A549 (cell line): ENCODE measurements at regions not wholly inside any gene's neighbourhood (a gene's known extent, or its start where the extent isn't known, plus 50 kb on each side); places are given as distances from the start of the nearest gene placed in this dataset.

ENCODE experiments used
- ATAC-seq, 2 experiments: fragments of 200-7000 bp in 1 of 2; fragments of >200 bp in 1 of 2; cut with Nextera tagmentation in 1 of 2; cut with Tn5 transposase in 1 of 2; 3 replicates each; pipeline versions ENCODE4 v1.8.0 to v1.9.1; 2018 to 2020; ENCODE audit warnings: mild to moderate bottlenecking in 1 of 2, moderate library complexity in 1 of 2
- CTCF ChIA-PET: fragments of 300-600 bp; sonication (Branson Sonifier 250); formaldehyde crosslinking; extraction: SDS; loops from one replicate; lab custom pipeline; 2021; ENCODE audit warnings: antibody characterized with exemption, inconsistent platforms; lab: Yijun Ruan, JAX
- POLR2A ChIA-PET: fragments of 350-600 bp; formaldehyde crosslinking; extraction: SDS; loops from one replicate; lab custom pipeline; 2021; ENCODE audit warnings: antibody characterized with exemption, inconsistent platforms; lab: Yijun Ruan, JAX
- DNase-seq, 2 experiments: peaks; one replicate each; pipeline versions ENCODE4 v3.0.0 to v3.0.0-alpha.2; 2011 to 2016; ENCODE audit warnings: low read depth in 1 of 2, low spot score in 1 of 2
- FAIRE-seq: peaks from 2 replicates; lab custom pipeline; 2011; peaks lifted over from hg19 to GRCh38; lab: Jason Lieb, UNC
- H3K27ac ChIP-seq, 2 experiments: fragments of >200 bp; sonication (Bioruptor Twin); formaldehyde crosslinking; 3 replicates each; pipeline ENCODE4 v1.5.1; 2016 to 2017
- H3K4me1 ChIP-seq: fragments of >200 bp; sonication (Bioruptor Twin); formaldehyde crosslinking; 3 replicates; pipeline ENCODE4 v1.6.1; 2016
- H3K4me2 ChIP-seq: fragments of >200 bp; sonication (Bioruptor Twin); formaldehyde crosslinking; 3 replicates; pipeline ENCODE4 v1.6.1; 2016
- H3K4me3 ChIP-seq: fragments of >200 bp; sonication (Bioruptor Twin); formaldehyde crosslinking; 3 replicates; pipeline ENCODE4 v1.5.1; 2016
- H3K9me3 ChIP-seq: fragments of >200 bp; sonication (Bioruptor Twin); formaldehyde crosslinking; 3 replicates; pipeline ENCODE4 v1.6.1; 2016
- CHD2 ChIP-seq: fragments of 150-350 bp; IDR thresholded peaks from 2 replicates; pipeline ENCODE4 v1.6.1; 2014; ENCODE audit warnings: low read length; ENCODE audit not compliant: partially characterized antibody
- CHD4 ChIP-seq: fragments of 200-600 bp; sonication (generic); IDR thresholded peaks from 2 replicates; pipeline ENCODE4 v1.6.1; 2016; ENCODE audit warnings: antibody characterized with exemption, mild to moderate bottlenecking, borderline replicate concordance
- EHF ChIP-seq: fragments of 250-450 bp; sonication (Bioruptor Pico); IDR thresholded peaks from 2 replicates; pipeline ENCODE4 v1.5.0; 2020; ENCODE audit warnings: mild to moderate bottlenecking
- FOSL2 ChIP-seq, 2 experiments: fragments of 450-650 bp in 1 of 2; fragments of >200 bp in 1 of 2; sonication (Bioruptor Twin) in 1 of 2; formaldehyde crosslinking; IDR thresholded peaks; 2 replicates each; pipeline versions ENCODE4 v1.5.0 to v1.6.1; 2016 to 2020; ENCODE audit warnings: mild to moderate bottlenecking in 1 of 2, moderate library complexity in 1 of 2
- HEYL ChIP-seq: fragments of 250-450 bp; sonication (Bioruptor Pico); IDR thresholded peaks from 2 replicates; pipeline ENCODE4 v1.8.0; 2021; ENCODE audit warnings: mild to moderate bottlenecking, moderate library complexity
- HOXB13 ChIP-seq: fragments of 250-450 bp; sonication (Bioruptor Pico); IDR thresholded peaks from 2 replicates; pipeline ENCODE4 v1.5.0; 2020; ENCODE audit warnings: low read depth, mild to moderate bottlenecking, moderate library complexity
- JUNB ChIP-seq: fragments of >200 bp; sonication (Bioruptor Twin); formaldehyde crosslinking; IDR thresholded peaks from 2 replicates; pipeline ENCODE4 v1.6.1; 2016
- MYC ChIP-seq: IDR thresholded peaks from 2 replicates; pipeline ENCODE4 v1.6.1; 2012; ENCODE audit warnings: mild to moderate bottlenecking, inconsistent platforms, low read length, improper control_type of control experiment, borderline replicate concordance
- NFE2L2 ChIP-seq: fragments of 150-350 bp; conservative IDR thresholded peaks from 2 replicates; pipeline ENCODE4 v1.6.1; 2014; ENCODE audit warnings: low read length
- NPAS2 ChIP-seq: fragments of 250-450 bp; sonication (Bioruptor Pico); IDR thresholded peaks from 2 replicates; pipeline ENCODE4 v1.8.0; 2022; ENCODE audit warnings: mild to moderate bottlenecking, moderate library complexity, borderline replicate concordance
- PHF8 ChIP-seq: fragments of 200-600 bp; sonication (generic); IDR thresholded peaks from 2 replicates; pipeline ENCODE4 v1.6.1; 2016; ENCODE audit warnings: low read depth, mild to moderate bottlenecking, antibody characterized with exemption, moderate library complexity, borderline replicate concordance
- POLR2AphosphoS2 ChIP-seq: conservative IDR thresholded peaks from 2 replicates; pipeline ENCODE4 v1.6.1; 2012; ENCODE audit warnings: low read length, improper control_type of control experiment, inconsistent platforms
- RARB ChIP-seq: fragments of 250-450 bp; sonication (Bioruptor Pico); IDR thresholded peaks from 2 replicates; pipeline ENCODE4 v1.8.0; 2021; ENCODE audit warnings: mild to moderate bottlenecking, moderate library complexity
- RNF2 ChIP-seq: fragments of 200-600 bp; sonication (generic); IDR thresholded peaks from 2 replicates; pipeline ENCODE4 v1.6.1; 2016; ENCODE audit warnings: low read depth, mild to moderate bottlenecking, antibody characterized with exemption, moderate library complexity, borderline replicate concordance
- SMC3 ChIP-seq: fragments of >200 bp; sonication (Bioruptor Twin); formaldehyde crosslinking; IDR thresholded peaks from 3 replicates; pipeline ENCODE4 v1.6.1; 2018; ENCODE audit warnings: inconsistent platforms
- TFCP2L1 ChIP-seq: fragments of 250-450 bp; sonication (Bioruptor Pico); IDR thresholded peaks from 2 replicates; pipeline ENCODE4 v1.5.0; 2021; ENCODE audit warnings: mild to moderate bottlenecking
- ZSCAN20 ChIP-seq: fragments of 250-450 bp; sonication (Bioruptor Pico); IDR thresholded peaks from 2 replicates; pipeline ENCODE4 v1.8.0; 2022; ENCODE audit warnings: mild to moderate bottlenecking, moderate library complexity
- WGBS: methylation state at CpG from one replicate; pipeline ENCODE4 v1.1.6; 2017; ENCODE audit errors: missing lambda C conversion rate; 5-methylcytosine and 5-hydroxymethylcytosine counted together
- TF ChIP-seq, protein P1 (sequence below): fragments of 250-450 bp; sonication (Bioruptor Pico); IDR thresholded peaks from 2 replicates; pipeline ENCODE4 v1.5.0; 2020; ENCODE audit warnings: low read depth, mild to moderate bottlenecking, moderate library complexity
- TF ChIP-seq, protein P2 (sequence below): fragments of 200-600 bp; sonication (generic); IDR thresholded peaks from 2 replicates; pipeline ENCODE4 v1.6.1; 2016; ENCODE audit warnings: antibody characterized with exemption, mild to moderate bottlenecking, moderate library complexity
- TF ChIP-seq, protein P3 (sequence below): fragments of >200 bp; sonication (Bioruptor Twin); formaldehyde crosslinking; IDR thresholded peaks from 2 replicates; pipeline ENCODE4 v1.6.1; 2016
- TF ChIP-seq, protein P4 (sequence below): fragments of 450-650 bp; IDR thresholded peaks from 2 replicates; pipeline ENCODE4 v1.6.1; 2014; ENCODE audit warnings: antibody characterized with exemption
- TF ChIP-seq, protein P5 (sequence below): fragments of >200 bp; sonication (Bioruptor Twin); formaldehyde crosslinking; IDR thresholded peaks from 3 replicates; pipeline ENCODE4 v1.6.1; 2016

DNA sequence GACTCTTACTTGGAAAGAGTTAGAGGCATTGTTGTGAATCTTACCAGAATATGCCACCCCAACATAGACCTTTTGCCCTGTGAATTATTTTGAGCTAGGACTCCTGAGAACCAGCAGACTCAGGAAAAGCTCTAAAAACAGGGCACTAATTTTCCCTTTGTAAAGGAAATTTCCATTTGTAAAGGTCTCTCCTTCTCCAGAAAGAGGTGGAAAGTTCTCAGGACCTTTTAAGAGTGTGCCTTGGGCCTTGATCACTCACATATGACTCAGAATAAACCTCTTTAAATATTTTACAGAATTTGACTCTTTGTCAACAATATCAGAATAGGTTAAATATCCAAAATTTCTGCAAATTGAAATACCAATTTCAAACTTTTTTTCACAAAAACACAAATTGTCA lies 721.8 kb upstream of the NCAM2 start:
- Histone ChIP-seq H3K4me1 (no peaks in the 10 kb centered on the region), H3K4me2 (no peak overlapping the region), H3K27ac (no peak overlapping the region), H3K9me3 (no peaks in the 10 kb centered on the region), H3K4me3 (no peak overlapping the region)
- no peak for FAIRE-seq
- ChIA-PET CTCF (interaction anchor here (0.7 kb wide), 1 partner anchor 1397 kb away, joined by 3 read pairs; no protein-coding TSS in a partner anchor), POLR2A (no interaction called here)
- no peak for ATAC-seq
- TF ChIP-seq, protein P1, sequence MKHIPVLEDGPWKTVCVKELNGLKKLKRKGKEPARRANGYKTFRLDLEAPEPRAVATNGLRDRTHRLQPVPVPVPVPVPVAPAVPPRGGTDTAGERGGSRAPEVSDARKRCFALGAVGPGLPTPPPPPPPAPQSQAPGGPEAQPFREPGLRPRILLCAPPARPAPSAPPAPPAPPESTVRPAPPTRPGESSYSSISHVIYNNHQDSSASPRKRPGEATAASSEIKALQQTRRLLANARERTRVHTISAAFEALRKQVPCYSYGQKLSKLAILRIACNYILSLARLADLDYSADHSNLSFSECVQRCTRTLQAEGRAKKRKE (CRISPR knock-in tag), result no peak
- TF ChIP-seq FOSL2 (IDR thresholded peaks at IDR 0.05) (no peak), FOSL2 (CRISPR knock-in tag; IDR thresholded peaks at IDR 0.05) (no peak), NPAS2 (CRISPR knock-in tag) (no peak), MYC (no peak), ZSCAN20 (no peak), HEYL (CRISPR knock-in tag) (no peak), RNF2 (no peak), NFE2L2 (no peak), CHD2 (no peak), POLR2AphosphoS2 (no peak)
- TF ChIP-seq, protein P2, sequence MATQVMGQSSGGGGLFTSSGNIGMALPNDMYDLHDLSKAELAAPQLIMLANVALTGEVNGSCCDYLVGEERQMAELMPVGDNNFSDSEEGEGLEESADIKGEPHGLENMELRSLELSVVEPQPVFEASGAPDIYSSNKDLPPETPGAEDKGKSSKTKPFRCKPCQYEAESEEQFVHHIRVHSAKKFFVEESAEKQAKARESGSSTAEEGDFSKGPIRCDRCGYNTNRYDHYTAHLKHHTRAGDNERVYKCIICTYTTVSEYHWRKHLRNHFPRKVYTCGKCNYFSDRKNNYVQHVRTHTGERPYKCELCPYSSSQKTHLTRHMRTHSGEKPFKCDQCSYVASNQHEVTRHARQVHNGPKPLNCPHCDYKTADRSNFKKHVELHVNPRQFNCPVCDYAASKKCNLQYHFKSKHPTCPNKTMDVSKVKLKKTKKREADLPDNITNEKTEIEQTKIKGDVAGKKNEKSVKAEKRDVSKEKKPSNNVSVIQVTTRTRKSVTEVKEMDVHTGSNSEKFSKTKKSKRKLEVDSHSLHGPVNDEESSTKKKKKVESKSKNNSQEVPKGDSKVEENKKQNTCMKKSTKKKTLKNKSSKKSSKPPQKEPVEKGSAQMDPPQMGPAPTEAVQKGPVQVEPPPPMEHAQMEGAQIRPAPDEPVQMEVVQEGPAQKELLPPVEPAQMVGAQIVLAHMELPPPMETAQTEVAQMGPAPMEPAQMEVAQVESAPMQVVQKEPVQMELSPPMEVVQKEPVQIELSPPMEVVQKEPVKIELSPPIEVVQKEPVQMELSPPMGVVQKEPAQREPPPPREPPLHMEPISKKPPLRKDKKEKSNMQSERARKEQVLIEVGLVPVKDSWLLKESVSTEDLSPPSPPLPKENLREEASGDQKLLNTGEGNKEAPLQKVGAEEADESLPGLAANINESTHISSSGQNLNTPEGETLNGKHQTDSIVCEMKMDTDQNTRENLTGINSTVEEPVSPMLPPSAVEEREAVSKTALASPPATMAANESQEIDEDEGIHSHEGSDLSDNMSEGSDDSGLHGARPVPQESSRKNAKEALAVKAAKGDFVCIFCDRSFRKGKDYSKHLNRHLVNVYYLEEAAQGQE, result no peak
- no peak for DNase-seq

DNA sequence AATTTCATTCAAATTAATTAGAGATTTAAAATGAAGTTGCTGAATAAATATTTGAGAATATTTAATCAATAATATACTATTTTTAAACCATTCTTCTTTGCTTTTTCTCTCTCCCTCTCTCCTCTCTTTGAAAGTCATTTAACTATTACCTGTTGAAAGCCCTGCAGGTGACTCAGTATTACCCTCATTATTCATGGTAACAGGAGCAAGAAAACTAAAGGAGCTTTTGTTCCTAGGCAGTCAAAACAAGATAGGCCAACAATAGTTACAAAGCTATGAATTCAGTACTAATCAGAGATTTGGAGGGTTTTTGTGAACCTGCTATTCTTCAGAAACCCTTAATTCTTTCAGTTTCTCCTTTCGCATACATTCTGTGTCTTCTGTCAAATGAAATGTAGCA lies 721.3 kb upstream of the NCAM2 start:
- H3K4me2 ChIP-seq, result no peak overlapping the region
- no peak overlapping the region for H3K4me3 ChIP-seq
- no peak for FAIRE-seq
- DNase-seq, result no peak
- no peak for ATAC-seq
- H3K9me3 ChIP-seq, result no peaks in the 10 kb centered on the region
- POLR2A ChIA-PET, result no interaction called here
- no peak overlapping the region for H3K27ac ChIP-seq
- CTCF ChIA-PET, result no interaction called here
- no peaks in the 10 kb centered on the region for H3K4me1 ChIP-seq
- WGBS, result 50% methylated on average over 1 of the region's 1 CpG
- TF ChIP-seq, protein P3, sequence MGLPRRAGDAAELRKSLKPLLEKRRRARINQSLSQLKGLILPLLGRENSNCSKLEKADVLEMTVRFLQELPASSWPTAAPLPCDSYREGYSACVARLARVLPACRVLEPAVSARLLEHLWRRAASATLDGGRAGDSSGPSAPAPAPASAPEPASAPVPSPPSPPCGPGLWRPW, result no peak
- TF ChIP-seq PHF8 (no peak), SMC3 (no peak)
- TF ChIP-seq, protein P4, sequence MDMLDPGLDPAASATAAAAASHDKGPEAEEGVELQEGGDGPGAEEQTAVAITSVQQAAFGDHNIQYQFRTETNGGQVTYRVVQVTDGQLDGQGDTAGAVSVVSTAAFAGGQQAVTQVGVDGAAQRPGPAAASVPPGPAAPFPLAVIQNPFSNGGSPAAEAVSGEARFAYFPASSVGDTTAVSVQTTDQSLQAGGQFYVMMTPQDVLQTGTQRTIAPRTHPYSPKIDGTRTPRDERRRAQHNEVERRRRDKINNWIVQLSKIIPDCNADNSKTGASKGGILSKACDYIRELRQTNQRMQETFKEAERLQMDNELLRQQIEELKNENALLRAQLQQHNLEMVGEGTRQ, result no peak

DNA sequence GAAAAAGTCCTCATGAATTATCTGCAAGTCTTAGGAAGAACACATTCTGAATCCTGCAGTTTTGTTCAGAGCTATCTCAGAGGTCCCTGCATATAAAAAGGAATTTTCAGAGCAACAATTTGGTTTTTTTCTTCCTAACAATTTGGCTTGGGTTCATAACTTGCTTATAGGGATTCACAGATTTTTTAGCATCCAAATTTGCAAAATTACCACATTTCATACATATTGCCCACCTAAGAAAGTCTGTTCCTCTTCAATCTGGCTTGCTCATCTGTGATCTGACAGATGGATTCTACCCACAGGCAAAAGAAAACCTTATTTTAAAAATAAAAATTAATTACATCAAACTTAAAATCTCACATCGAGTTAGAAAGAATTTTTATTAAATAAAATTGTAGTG lies 714.4 kb upstream of the NCAM2 start:
- WGBS, result 6% methylated on average over 1 of the region's 1 CpG
- Histone ChIP-seq H3K4me3 (no peak overlapping the region), H3K9me3 (no peaks in the 10 kb centered on the region), H3K27ac (no peak overlapping the region), H3K4me1 (no peaks in the 10 kb centered on the region), H3K4me2 (no peak overlapping the region)
- POLR2A ChIA-PET, result no interaction called here
- CTCF ChIA-PET, result no interaction called here
- DNase-seq, result no peak
- TF ChIP-seq NPAS2 (CRISPR knock-in tag) (no peak), MYC (no peak), HOXB13 (no peak), SMC3 (no peak), RARB (CRISPR knock-in tag) (no peak), CHD4 (no peak), PHF8 (no peak), EHF (CRISPR knock-in tag) (no peak), JUNB (no peak), TFCP2L1 (CRISPR knock-in tag) (no peak)
- TF ChIP-seq, protein P3, result no peak
- TF ChIP-seq, protein P5, sequence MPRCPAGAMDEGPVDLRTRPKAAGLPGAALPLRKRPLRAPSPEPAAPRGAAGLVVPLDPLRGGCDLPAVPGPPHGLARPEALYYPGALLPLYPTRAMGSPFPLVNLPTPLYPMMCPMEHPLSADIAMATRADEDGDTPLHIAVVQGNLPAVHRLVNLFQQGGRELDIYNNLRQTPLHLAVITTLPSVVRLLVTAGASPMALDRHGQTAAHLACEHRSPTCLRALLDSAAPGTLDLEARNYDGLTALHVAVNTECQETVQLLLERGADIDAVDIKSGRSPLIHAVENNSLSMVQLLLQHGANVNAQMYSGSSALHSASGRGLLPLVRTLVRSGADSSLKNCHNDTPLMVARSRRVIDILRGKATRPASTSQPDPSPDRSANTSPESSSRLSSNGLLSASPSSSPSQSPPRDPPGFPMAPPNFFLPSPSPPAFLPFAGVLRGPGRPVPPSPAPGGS, result no peak
- FAIRE-seq, result no peak
- ATAC-seq, result no peak
